HCT116 (cell line): ENCODE measurements at regions not wholly inside any gene's neighbourhood (a gene's known extent, or its start where the extent isn't known, plus 50 kb on each side); places are given as distances from the start of the nearest gene placed in this dataset.
A peak's percentile ranks its signal among the peaks of the same experiment; 100 is the strongest.

Experiments used
- ATAC-seq: fragments of 200-7000 bp; cut with Tn5 transposase; 2 replicates; pipeline ENCODE4 v1.9.1; 2020; ENCODE audit warnings: mild to moderate bottlenecking, moderate library complexity
- BruUV-seq: library from RNA; stranded (reverse); fragments of 400-500 nt; replicated peaks from 2 replicates; lab custom pipeline; 2021; lab: Mats Ljungman, UMichigan
- CTCF ChIA-PET: fragments of 300-600 bp; sonication (Branson Sonifier 250); formaldehyde crosslinking; loops from one replicate; lab custom pipeline; 2021; ENCODE audit warnings: antibody characterized with exemption; lab: Charles Lee
- POLR2A ChIA-PET: fragments of 300-600, 350-600 bp; sonication (Branson Sonifier 250); formaldehyde crosslinking; loops from one replicate; lab custom pipeline; 2021; ENCODE audit warnings: antibody characterized with exemption; lab: Charles Lee
- RAD21 ChIA-PET, 2 experiments: fragments of 300-600 bp; sonication (Branson Sonifier 250); formaldehyde crosslinking; loops; one replicate each; lab custom pipeline; 2023; ENCODE audit warnings: low total read pairs in 2 of 2; ENCODE audit not compliant: uncharacterized antibody in 2 of 2, unreplicated experiment in 2 of 2, low non-redundant PET in 1 of 2; lab: Charles Lee
- DNase-seq: peaks from one replicate; pipeline ENCODE4 v3.0.0-alpha.2; 2010; ENCODE audit warnings: low read depth, low spot score
- H2AFZ ChIP-seq: fragments of 200-600 bp; shearing (Covaris generic), sonication (generic); 2 replicates; pipeline ENCODE4 v1.6.1; 2017; ENCODE audit warnings: low read depth, mixed run types, mixed read lengths, antibody characterized with exemption, low read length; ENCODE audit not compliant: poor library complexity, severe bottlenecking
- H3K27ac ChIP-seq: 2 replicates; pipeline ENCODE4 v1.5.1; 2012; ENCODE audit warnings: low read depth, low read length
- H3K27me3 ChIP-seq: fragments of 200-600 bp; sonication (generic); 2 replicates; pipeline ENCODE4 v1.6.1; 2016; ENCODE audit warnings: mixed run types, low read length, mixed read lengths; ENCODE audit not compliant: insufficient read depth
- H3K36me3 ChIP-seq, 2 experiments: fragments of 200-500 bp in 1 of 2; fragments of 200-600 bp in 1 of 2; sonication (Bioruptor generic) in 1 of 2; sonication (generic) in 1 of 2; 2 replicates each; pipeline versions ENCODE4 v1.5.1 to v1.6.1; 2014 to 2016; ENCODE audit warnings: low read length in 2 of 2, inconsistent platforms in 1 of 2, mixed read lengths in 1 of 2, mixed run types in 1 of 2; ENCODE audit not compliant: insufficient read depth in 2 of 2, control insufficient read depth in 1 of 2
- H3K4me1 ChIP-seq, 2 experiments: fragments of 200-600 bp in 1 of 2; sonication (generic) in 1 of 2; 2 replicates each; pipeline versions ENCODE4 v1.5.1 to v1.6.1; 2012 to 2017; ENCODE audit warnings: low read length in 2 of 2, inconsistent platforms in 1 of 2, mild to moderate bottlenecking in 1 of 2, mixed read lengths in 1 of 2, mixed run types in 1 of 2, moderate library complexity in 1 of 2; ENCODE audit not compliant: insufficient read depth in 2 of 2, control insufficient read depth in 1 of 2
- H3K4me2 ChIP-seq: fragments of 200-600 bp; sonication (generic); 2 replicates; pipeline ENCODE4 v1.6.1; 2017; ENCODE audit warnings: mixed run types, low read length, mixed read lengths
- H3K4me3 ChIP-seq, 2 experiments: fragments of 200-600 bp in 1 of 2; sonication (generic) in 1 of 2; replicated peaks in 1 of 2; 2 replicates each; pipeline ENCODE4 v1.5.1; 2011 to 2016; ENCODE audit warnings: low read length in 2 of 2, control low read depth in 1 of 2, low read depth in 1 of 2, mild to moderate bottlenecking in 1 of 2, mixed read lengths in 1 of 2, mixed run types in 1 of 2
- H3K79me2 ChIP-seq: fragments of 200-600 bp; sonication (generic); 2 replicates; pipeline ENCODE4 v1.6.1; 2017; ENCODE audit warnings: mild to moderate bottlenecking, mixed run types, low read length, moderate library complexity, mixed read lengths; ENCODE audit not compliant: insufficient read depth
- H3K9ac ChIP-seq: fragments of 200-600 bp; sonication (generic); 2 replicates; pipeline ENCODE4 v1.6.1; 2016; ENCODE audit warnings: low read length, mixed read lengths
- H3K9me2 ChIP-seq: fragments of 200-600 bp; sonication (generic), shearing (Covaris generic); 2 replicates; pipeline ENCODE4 v1.6.1; 2017; ENCODE audit warnings: mixed run types, mild to moderate bottlenecking, moderate library complexity; ENCODE audit not compliant: insufficient read depth
- H3K9me3 ChIP-seq, 2 experiments: fragments of 200-500 bp in 1 of 2; fragments of 200-600 bp in 1 of 2; sonication (Bioruptor generic) in 1 of 2; sonication (generic) in 1 of 2; 2 replicates each; pipeline ENCODE4 v1.6.1; 2014 to 2017; ENCODE audit warnings: low read length in 2 of 2, mixed read lengths in 2 of 2, inconsistent platforms in 1 of 2, low read depth in 1 of 2, mild to moderate bottlenecking in 1 of 2, mixed run types in 1 of 2, moderate library complexity in 1 of 2; ENCODE audit not compliant: control insufficient read depth in 1 of 2, insufficient read depth in 1 of 2
- H4K20me1 ChIP-seq: fragments of 200-600 bp; sonication (generic), shearing (Covaris generic); 2 replicates; pipeline ENCODE4 v1.6.1; 2017; ENCODE audit warnings: mixed run types, mild to moderate bottlenecking, moderate library complexity; ENCODE audit not compliant: insufficient read depth
- ATF3 ChIP-seq: IDR thresholded peaks from 2 replicates; pipeline ENCODE4 v1.6.1; 2012
- CBX3 ChIP-seq: IDR thresholded peaks from 2 replicates; pipeline ENCODE4 v1.6.1; 2012; ENCODE audit warnings: low read depth
- CTCF ChIP-seq, 3 experiments: fragments of 200-600 bp in 1 of 3; sonication (generic) in 1 of 3; IDR thresholded peaks in 2 of 3; conservative IDR thresholded peaks in 1 of 3; 2 replicates each; pipeline ENCODE4 v1.5.1; 2012 to 2017; ENCODE audit warnings: low read depth in 2 of 3, low read length in 2 of 3, antibody characterized with exemption in 1 of 3, borderline replicate concordance in 1 of 3, control low read depth in 1 of 3, mild to moderate bottlenecking in 1 of 3, mixed read lengths in 1 of 3, mixed run types in 1 of 3, moderate library complexity in 1 of 3; ENCODE audit not compliant: insufficient read depth in 1 of 3
- EGR1 ChIP-seq: IDR thresholded peaks from 2 replicates; pipeline ENCODE4 v1.6.1; 2012; ENCODE audit warnings: low read depth
- ELF1 ChIP-seq: IDR thresholded peaks from 2 replicates; pipeline ENCODE4 v1.6.1; 2012; ENCODE audit warnings: low read depth, borderline replicate concordance
- EZH2phosphoT487 ChIP-seq: fragments of 200-600 bp; IDR thresholded peaks from 2 replicates; pipeline ENCODE4 v1.6.1; 2018; ENCODE audit warnings: antibody characterized with exemption, borderline replicate concordance
- JUND ChIP-seq: IDR thresholded peaks from 2 replicates; pipeline ENCODE4 v1.6.1; 2012
- MAX ChIP-seq: IDR thresholded peaks from 2 replicates; pipeline ENCODE4 v1.6.1; 2012
- POLR2A ChIP-seq: IDR thresholded peaks from 2 replicates; pipeline ENCODE4 v1.7.0; 2011; ENCODE audit warnings: borderline replicate concordance; ENCODE audit not compliant: insufficient read depth, insufficient read length; ENCODE audit errors: extremely low read depth
- POLR2AphosphoS5 ChIP-seq: IDR thresholded peaks from 2 replicates; pipeline ENCODE4 v1.6.1; 2011; ENCODE audit warnings: mild to moderate bottlenecking, low read depth, low read length, moderate library complexity
- RAD21 ChIP-seq: IDR thresholded peaks from 2 replicates; pipeline ENCODE4 v1.6.1; 2012; ENCODE audit warnings: low read depth, mild to moderate bottlenecking
- REST ChIP-seq: IDR thresholded peaks from 2 replicates; pipeline ENCODE4 v1.6.1; 2012; ENCODE audit warnings: low read depth
- SIN3A ChIP-seq: IDR thresholded peaks from 2 replicates; pipeline ENCODE4 v1.6.1; 2012; ENCODE audit warnings: low read depth
- SP1 ChIP-seq: IDR thresholded peaks from 2 replicates; pipeline ENCODE4 v1.6.1; 2012; ENCODE audit warnings: low read depth
- SRF ChIP-seq: IDR thresholded peaks from 2 replicates; pipeline ENCODE4 v1.6.1; 2012; ENCODE audit warnings: low read depth
- TCF7L2 ChIP-seq: IDR thresholded peaks from 2 replicates; pipeline ENCODE4 v1.7.0; 2011; ENCODE audit warnings: borderline replicate concordance, inconsistent platforms; ENCODE audit not compliant: insufficient read depth, insufficient read length; ENCODE audit errors: extremely low read depth
- YY1 ChIP-seq: IDR thresholded peaks from 2 replicates; pipeline ENCODE4 v1.6.1; 2011; ENCODE audit warnings: low read length, low read depth, moderate library complexity, mild to moderate bottlenecking; ENCODE audit not compliant: insufficient replicate concordance; ENCODE audit errors: extremely low read depth
- ZBTB33 ChIP-seq: IDR thresholded peaks from 2 replicates; pipeline ENCODE4 v1.6.1; 2011; ENCODE audit warnings: mild to moderate bottlenecking, low read length, moderate library complexity; ENCODE audit not compliant: insufficient replicate concordance; ENCODE audit errors: extremely low read depth
- ZFX ChIP-seq: fragments of 450-650 bp; IDR thresholded peaks from 2 replicates; pipeline ENCODE4 v1.6.1; 2017
- ZNF274 ChIP-seq: fragments of 200-500 bp; sonication (Bioruptor generic); IDR thresholded peaks from 2 replicates; pipeline ENCODE4 v1.6.1; 2014; ENCODE audit warnings: mild to moderate bottlenecking, low read depth, low read length, inconsistent platforms
- intact Hi-C: fragments of 100-400 bp; cut with micrococcal nuclease; formaldehyde crosslinking; loops from 2 replicates; pipeline ENCODE4 v1.10.0; 2022

GRCh38 chr5:14025569-14026286 lies 81.2 kb upstream of the DNAH5 start:
- H3K4me1 ChIP-seq: peaks cover 0 to 4% of the 10 kb centered on the region in 2 experiments; a peak in 1 of 4 replicates
- no peak overlapping the region for H3K9ac ChIP-seq
- peak overlapping the region; percentile 72 for H2AFZ ChIP-seq
- ChIA-PET POLR2A (no interaction called here), RAD21 (no interaction called here), CTCF (no interaction called here)
- DNase-seq (no peak), ATAC-seq (no peak)
- H3K36me3 ChIP-seq: no peaks in the 10 kb centered on the region
- H3K27me3 ChIP-seq: no peaks in the 10 kb centered on the region
- H3K4me3 ChIP-seq: no peak overlapping the region
- H3K9me2 ChIP-seq: no peaks in the 10 kb centered on the region
- H4K20me1 ChIP-seq: no peaks in the 10 kb centered on the region
- H3K9me3 ChIP-seq: no peaks in the 10 kb centered on the region
- H3K27ac ChIP-seq: no peak overlapping the region
- TF ChIP-seq SIN3A: no peak
- TF ChIP-seq ATF3: no peak
- TF ChIP-seq SRF: no peak
- TF ChIP-seq ZNF274: no peak
- TF ChIP-seq REST: no peak
- TF ChIP-seq ZBTB33: no peak
- no peak for TF ChIP-seq JUND
- TF ChIP-seq YY1: no peak
- no peak for TF ChIP-seq MAX
- no peak for TF ChIP-seq CBX3
- no peak for TF ChIP-seq ZFX
- no peak for TF ChIP-seq POLR2AphosphoS5
- no peak for TF ChIP-seq TCF7L2
- TF ChIP-seq EZH2phosphoT487: no peak
- TF ChIP-seq SP1: no peak
- TF ChIP-seq POLR2A: no peak
- no peak; the same call in 1 of the 2 replicates for TF ChIP-seq RAD21
- TF ChIP-seq CTCF (IDR thresholded peaks at IDR 0.05 in 2 of 3, conservative IDR thresholded peaks at IDR 0.05 in 1 of 3; ENCODE audit: borderline replicate concordance in 1 of 3, insufficient read depth in 1 of 3, low read depth in 2 of 3, low read length in 2 of 3): no peak
- no peak for TF ChIP-seq EGR1
- TF ChIP-seq ELF1: no peak
- H3K4me2 ChIP-seq: no peak overlapping the region
- no TSS peak for BruUV-seq
- no peaks in the 10 kb centered on the region for H3K79me2 ChIP-seq
- intact Hi-C loops: no loop called here
